Large intestine (tissue), 3 donors: ENCODE measurements at regions not wholly inside any gene's neighbourhood (a gene's known extent, or its start where the extent isn't known, plus 50 kb on each side); places are given as distances from the start of the nearest gene placed in this dataset.

Source experiments
- DNase-seq, 2 donors: peaks; one replicate each; pipeline versions ENCODE4 v3.0.0 to v3.0.0-alpha.2; 2013
- H3K27ac ChIP-seq: one replicate; pipeline ENCODE4 v1.5.1; 2013; ENCODE audit warnings: low read length
- H3K27me3 ChIP-seq: 2 replicates; pipeline ENCODE4 v1.6.1; 2013; ENCODE audit warnings: low read length; ENCODE audit not compliant: control insufficient read depth, insufficient read depth
- H3K36me3 ChIP-seq: 2 replicates; pipeline ENCODE4 v1.6.1; 2013; ENCODE audit warnings: low read length; ENCODE audit not compliant: control insufficient read depth, insufficient read depth
- H3K4me1 ChIP-seq: one replicate; pipeline ENCODE4 v1.6.1; 2013; ENCODE audit warnings: low read length; ENCODE audit not compliant: control insufficient read depth, insufficient read depth
- H3K4me3 ChIP-seq: one replicate; pipeline ENCODE4 v1.5.1; 2013; ENCODE audit warnings: low read length
- H3K9me3 ChIP-seq: one replicate; pipeline ENCODE4 v1.6.1; 2013; ENCODE audit warnings: mild to moderate bottlenecking, low read depth, low read length, moderate library complexity; ENCODE audit not compliant: control insufficient read depth
- WGBS: methylation state at CpG from one replicate; pipeline ENCODE4 v1.1.5; 2013; ENCODE audit warnings: low lambda C conversion rate; ENCODE audit not compliant: insufficient coverage; 5-methylcytosine and 5-hydroxymethylcytosine counted together

DNA sequence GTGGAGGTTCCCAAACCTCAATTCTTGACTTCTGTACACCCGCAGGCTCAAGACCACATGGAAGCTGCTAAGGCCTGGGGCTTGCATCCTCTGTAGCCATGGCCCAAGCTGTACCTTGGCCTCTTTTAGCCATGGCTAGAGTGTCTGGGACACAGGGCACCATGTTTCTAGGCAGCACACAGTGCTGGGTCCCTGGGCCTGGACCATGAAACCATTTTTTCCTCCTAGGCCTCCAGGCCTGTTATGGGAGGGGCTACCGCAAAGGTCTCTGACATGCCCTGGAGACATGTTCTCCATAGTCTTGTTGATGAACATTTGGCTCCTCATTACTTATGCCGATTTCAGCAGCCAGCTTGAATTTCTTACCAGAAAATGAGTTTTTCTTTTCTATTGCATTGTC, 701.4 kb downstream of the FGF9 start:
- no peaks in the 10 kb centered on the region for H3K4me1 ChIP-seq

DNA sequence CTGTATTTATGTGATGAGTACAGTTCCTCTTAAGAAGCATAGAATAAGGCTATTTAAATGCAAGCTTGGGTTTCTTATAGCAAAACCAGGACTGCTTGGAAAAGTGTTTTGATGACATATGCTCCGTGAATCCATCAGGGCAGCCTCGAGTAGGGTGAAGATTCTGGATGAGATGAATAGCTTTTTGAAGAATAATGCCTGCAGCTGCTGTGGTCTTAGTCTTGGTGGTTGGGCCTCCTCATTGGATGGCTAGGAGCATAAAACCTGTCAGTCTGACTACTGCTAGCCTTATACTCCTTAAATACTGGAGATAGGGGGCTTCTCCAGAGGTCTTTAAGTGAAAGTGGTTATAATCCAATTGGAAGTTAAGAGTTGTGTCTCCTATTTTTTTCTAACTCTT, 704.3 kb downstream of the FGF9 start:
- no peaks in the 10 kb centered on the region for H3K9me3 ChIP-seq
- no peaks in the 10 kb centered on the region for H3K4me1 ChIP-seq
- no peak overlapping the region for H3K4me3 ChIP-seq
- no peak overlapping the region for H3K27ac ChIP-seq
- no peaks in the 10 kb centered on the region for H3K36me3 ChIP-seq
- WGBS = no CpG with 5 or more reads among the region's 2 CpGs
- no peak for DNase-seq
- no peaks in the 10 kb centered on the region for H3K27me3 ChIP-seq

More for the DNA sequence above, 701.4 kb downstream of the FGF9 start:
- WGBS = 100% methylated on average over 1 of the region's 3 CpGs
- no peak for DNase-seq
- no peaks in the 10 kb centered on the region for H3K36me3 ChIP-seq
- no peaks in the 10 kb centered on the region for H3K9me3 ChIP-seq
- H3K27me3 ChIP-seq = no peaks in the 10 kb centered on the region
- no peak overlapping the region for H3K27ac ChIP-seq
- no peak overlapping the region for H3K4me3 ChIP-seq

DNA sequence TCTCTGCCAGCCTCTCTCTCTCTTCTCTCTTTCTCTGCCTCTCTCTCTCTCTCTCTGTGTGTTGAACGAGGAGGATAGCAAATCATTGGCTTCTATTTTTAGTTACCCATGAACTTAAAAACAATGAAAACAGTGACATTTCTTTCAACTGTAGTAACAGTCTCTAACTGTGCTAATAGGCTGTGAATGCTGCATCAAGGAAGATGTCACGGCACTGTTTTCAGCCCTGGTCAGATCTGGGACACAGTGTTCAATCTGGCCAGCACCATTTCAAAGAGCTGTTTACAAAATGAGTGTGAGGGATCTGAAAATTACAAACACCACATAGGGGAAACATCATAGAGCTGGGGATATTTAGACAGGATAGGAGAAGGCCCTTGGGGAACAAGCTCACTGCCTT, 717.0 kb downstream of the FGF9 start:
- WGBS = 33% methylated on average over 1 of the region's 2 CpGs
- Histone ChIP-seq H3K36me3 (no peaks in the 10 kb centered on the region), H3K27ac (no peak overlapping the region), H3K4me1 (no peaks in the 10 kb centered on the region), H3K27me3 (no peaks in the 10 kb centered on the region), H3K4me3 (no peak overlapping the region), H3K9me3 (no peaks in the 10 kb centered on the region)
- no peak for DNase-seq

DNA sequence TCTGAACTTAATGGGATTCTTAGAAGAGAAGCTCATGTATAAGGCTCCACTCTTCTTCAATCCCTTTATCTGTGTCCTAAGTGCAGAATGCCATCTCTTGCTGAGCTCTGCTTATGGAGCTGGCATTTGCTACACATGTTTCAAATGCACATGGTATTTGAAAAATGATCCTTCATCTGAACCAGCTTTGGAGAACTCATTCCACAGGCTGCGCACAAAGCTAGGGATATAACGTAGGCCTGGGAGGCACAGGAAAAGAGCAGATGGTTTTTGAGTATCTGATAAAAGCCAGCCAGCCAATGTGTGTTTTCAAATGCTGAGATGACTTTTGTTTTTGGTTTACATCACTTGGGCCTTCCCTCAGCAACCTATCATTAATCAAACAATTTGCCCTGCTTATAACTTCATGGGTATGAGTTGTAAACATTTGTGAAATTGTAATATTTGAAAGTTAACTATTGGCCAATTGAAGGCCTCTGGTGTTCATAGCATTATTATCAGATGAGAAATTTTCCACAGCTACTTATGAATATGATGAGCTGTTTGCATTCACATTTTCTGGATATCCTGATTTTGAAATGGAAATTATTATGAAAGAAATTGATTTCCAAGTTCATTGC, 729.0 kb downstream of the FGF9 start:
- DNase-seq = no peak
- Histone ChIP-seq H3K36me3 (no peaks in the 10 kb centered on the region), H3K27me3 (no peaks in the 10 kb centered on the region), H3K4me3 (no peak overlapping the region), H3K4me1 (peaks cover 4% of the 10 kb centered on the region), H3K27ac (no peak overlapping the region), H3K9me3 (no peaks in the 10 kb centered on the region)
- WGBS = 60% methylated on average over 1 of the region's 2 CpGs

DNA sequence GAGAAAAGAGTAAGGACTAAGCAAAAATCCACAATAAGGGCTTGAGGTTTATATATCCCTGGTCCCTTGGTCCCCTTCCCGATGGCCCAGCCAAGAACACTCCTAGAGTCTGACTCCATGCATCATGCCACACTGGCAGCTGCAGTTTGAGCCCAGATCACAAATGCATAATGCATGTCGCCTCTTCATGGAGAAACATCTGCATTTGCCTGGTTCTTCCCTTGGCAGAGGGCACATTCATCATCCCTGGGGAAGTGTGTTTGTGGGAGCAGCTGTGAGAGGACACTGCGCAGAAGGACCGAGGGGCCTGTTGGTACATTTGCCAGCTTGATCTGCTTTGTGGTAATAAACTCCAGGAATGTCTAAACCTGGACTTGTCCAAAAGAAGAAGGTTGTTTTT, 731.8 kb downstream of the FGF9 start:
- no peak for DNase-seq
- Histone ChIP-seq H3K36me3 (no peaks in the 10 kb centered on the region), H3K9me3 (no peaks in the 10 kb centered on the region), H3K4me1 (peaks cover 4% of the 10 kb centered on the region), H3K4me3 (no peak overlapping the region), H3K27me3 (no peaks in the 10 kb centered on the region), H3K27ac (no peak overlapping the region)
- WGBS = no CpG with 5 or more reads among the region's 4 CpGs

DNA sequence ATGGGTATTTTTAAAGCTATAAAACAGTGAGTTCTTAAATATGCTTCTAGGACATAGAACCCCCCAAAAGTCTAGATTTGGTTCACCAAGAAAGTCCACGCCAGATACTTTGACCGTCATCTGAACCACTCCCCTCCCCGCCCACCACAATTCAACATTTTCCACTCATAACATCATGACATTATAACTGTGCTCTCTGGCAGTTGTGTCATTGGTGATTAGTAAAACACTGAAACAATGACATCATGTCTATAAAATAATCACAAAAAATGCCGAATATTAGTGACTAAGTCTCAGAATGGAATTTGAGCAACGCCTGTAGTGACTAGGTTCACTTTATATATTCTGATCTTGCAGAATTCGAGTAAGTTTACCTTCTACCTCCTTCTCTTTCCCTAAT, 732.3 kb downstream of the FGF9 start:
- DNase-seq = no peak
- H3K27me3 ChIP-seq = no peaks in the 10 kb centered on the region
- H3K4me1 ChIP-seq = peaks cover 4% of the 10 kb centered on the region
- WGBS = 100% methylated on average over 1 of the region's 6 CpGs
- H3K27ac ChIP-seq = no peak overlapping the region
- no peak overlapping the region for H3K4me3 ChIP-seq
- H3K9me3 ChIP-seq = no peaks in the 10 kb centered on the region
- no peaks in the 10 kb centered on the region for H3K36me3 ChIP-seq

DNA sequence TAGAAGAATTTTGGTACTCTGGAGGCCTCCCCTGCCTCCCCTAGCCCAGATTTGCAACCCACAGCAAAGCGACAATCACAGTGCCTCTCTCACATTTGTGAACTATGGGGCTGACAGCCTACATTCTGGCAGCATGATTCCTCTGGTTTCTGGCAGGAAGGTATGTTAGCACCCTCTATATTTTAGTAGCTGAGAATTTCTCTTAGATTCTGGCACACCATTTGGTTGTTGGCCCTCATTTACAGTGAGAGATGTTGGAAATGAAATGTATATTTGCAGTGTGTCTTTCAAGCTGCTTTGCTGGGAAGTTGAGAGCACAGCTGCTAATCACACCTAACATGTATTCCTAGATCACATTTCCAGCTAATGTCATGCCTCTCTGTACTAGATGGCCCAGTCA, 735.0 kb downstream of the FGF9 start:
- no peaks in the 10 kb centered on the region for H3K27me3 ChIP-seq
- DNase-seq = no peak
- no peak overlapping the region for H3K27ac ChIP-seq
- no peaks in the 10 kb centered on the region for H3K9me3 ChIP-seq
- no peak overlapping the region for H3K4me3 ChIP-seq
- no peaks in the 10 kb centered on the region for H3K36me3 ChIP-seq
- H3K4me1 ChIP-seq = peaks cover 4% of the 10 kb centered on the region
- WGBS = no CpG with 5 or more reads among the region's 1 CpG

DNA sequence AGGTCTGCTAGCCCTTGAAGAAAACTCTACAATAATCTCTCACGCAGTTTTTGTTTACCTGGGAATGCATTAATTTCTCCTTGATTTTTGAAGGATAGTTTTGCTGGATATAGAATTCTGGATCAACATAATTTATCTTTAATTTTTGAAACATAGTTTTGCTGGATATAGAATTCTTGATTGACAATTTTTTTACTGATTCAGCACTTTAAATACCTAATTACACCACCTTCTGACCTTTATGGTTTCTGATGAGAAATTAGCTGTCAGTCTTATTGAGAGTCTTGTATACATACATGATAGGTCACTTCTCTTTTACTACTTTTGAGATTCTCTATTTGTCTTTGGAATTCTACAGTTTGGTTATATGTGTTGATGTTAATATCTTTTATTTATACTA, 741.6 kb downstream of the FGF9 start:
- Histone ChIP-seq H3K27me3 (no peaks in the 10 kb centered on the region), H3K4me1 (no peaks in the 10 kb centered on the region), H3K27ac (no peak overlapping the region), H3K9me3 (peaks cover 14% of the 10 kb centered on the region), H3K4me3 (no peak overlapping the region), H3K36me3 (no peaks in the 10 kb centered on the region)
- WGBS = no CpG with 5 or more reads among the region's 1 CpG
- DNase-seq = no peak

DNA sequence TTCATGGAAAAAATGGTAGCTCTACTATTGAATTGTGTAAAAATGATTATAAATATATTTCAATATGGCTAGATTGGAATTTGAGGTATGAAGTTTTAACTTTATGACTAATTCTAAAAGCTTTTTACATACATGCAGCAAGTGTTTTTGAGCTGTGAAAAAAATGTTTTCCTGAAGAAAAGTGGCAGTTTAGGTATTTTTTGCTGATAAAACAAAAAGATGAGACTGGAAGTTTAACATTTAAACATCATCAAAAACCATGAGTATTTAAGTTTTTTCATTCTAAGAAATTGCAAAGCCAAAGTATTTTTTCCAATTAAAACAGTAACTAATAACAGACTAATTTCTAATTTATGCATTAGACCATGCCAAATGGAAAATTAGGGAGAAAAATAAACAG, 751.1 kb downstream of the FGF9 start:
- H3K4me1 ChIP-seq = no peaks in the 10 kb centered on the region
- no peaks in the 10 kb centered on the region for H3K27me3 ChIP-seq
- H3K9me3 ChIP-seq = no peaks in the 10 kb centered on the region
- no peak overlapping the region for H3K27ac ChIP-seq
- no peak for DNase-seq
- H3K4me3 ChIP-seq = no peak overlapping the region
- H3K36me3 ChIP-seq = no peaks in the 10 kb centered on the region

DNA sequence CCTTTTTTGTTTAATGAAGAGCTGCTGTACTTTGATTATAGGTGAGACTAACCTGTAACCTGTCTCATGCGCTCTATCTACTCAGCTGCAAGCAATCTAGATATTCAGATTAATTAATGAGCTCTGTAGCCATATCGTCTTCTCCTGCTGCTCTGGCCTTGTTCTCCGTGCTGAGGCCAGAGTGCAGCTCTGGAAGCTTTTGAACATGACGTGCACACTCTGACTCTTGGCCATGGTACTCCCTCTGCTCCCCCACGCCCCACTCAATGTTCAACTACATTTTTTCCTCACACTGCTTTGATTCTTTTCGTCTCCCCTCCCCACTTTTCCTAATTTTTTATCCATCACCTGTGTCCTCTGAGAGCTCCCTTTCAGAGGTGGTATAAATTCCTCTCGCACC, 751.8 kb downstream of the FGF9 start:
- no peak overlapping the region for H3K27ac ChIP-seq
- H3K36me3 ChIP-seq = no peaks in the 10 kb centered on the region
- 58% methylated on average over 5 of the region's 7 CpGs for WGBS
- H3K9me3 ChIP-seq = no peaks in the 10 kb centered on the region
- H3K27me3 ChIP-seq = no peaks in the 10 kb centered on the region
- peak; percentile 13 to 17 for DNase-seq
- H3K4me3 ChIP-seq = no peak overlapping the region
- no peaks in the 10 kb centered on the region for H3K4me1 ChIP-seq

DNA sequence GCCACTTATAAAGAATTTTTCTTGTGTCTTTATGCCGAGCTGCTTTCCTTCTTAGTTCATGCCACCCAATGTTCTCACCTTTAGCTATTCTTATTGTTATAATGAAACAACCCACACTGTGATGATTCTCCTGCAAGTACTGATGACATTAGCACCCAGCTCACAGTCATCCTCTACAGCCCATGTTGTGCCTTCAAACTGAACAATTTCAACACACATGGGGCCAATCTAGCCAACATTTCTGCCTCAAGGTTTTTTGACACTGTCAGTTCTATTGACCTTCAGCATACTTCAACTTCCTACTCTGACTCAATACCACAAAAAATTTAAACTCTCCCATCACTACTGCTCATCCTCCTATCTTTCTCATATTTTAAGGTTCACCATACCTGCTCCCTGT, 752.4 kb downstream of the FGF9 start:
- Histone ChIP-seq H3K4me3 (no peak overlapping the region), H3K27ac (no peak overlapping the region), H3K27me3 (no peaks in the 10 kb centered on the region), H3K36me3 (no peaks in the 10 kb centered on the region), H3K4me1 (peaks cover under 1% of the 10 kb centered on the region), H3K9me3 (no peaks in the 10 kb centered on the region)
- no peak for DNase-seq
- no CpG with 5 or more reads among the region's 1 CpG for WGBS
